H9 (cell line): ENCODE measurements at regions not wholly inside any gene's neighbourhood (a gene's known extent, or its start where the extent isn't known, plus 50 kb on each side); places are given as distances from the start of the nearest gene placed in this dataset.

Experiments used
- DNase-seq: peaks from one replicate; pipeline ENCODE4 v3.0.0-alpha.2; 2017
- H2AFZ ChIP-seq: one replicate; pipeline ENCODE4 v1.6.1; 2013; ENCODE audit warnings: mild to moderate bottlenecking, low read length, control low read depth, moderate library complexity
- H2AK5ac ChIP-seq: 2 replicates; pipeline ENCODE4 v1.6.1; 2013; ENCODE audit warnings: low read length, control low read depth, mixed read lengths; ENCODE audit not compliant: insufficient read length
- H2BK120ac ChIP-seq: one replicate; pipeline ENCODE4 v1.6.1; 2013; ENCODE audit warnings: low read depth, mild to moderate bottlenecking, low read length, control low read depth, inconsistent platforms; ENCODE audit not compliant: poor library complexity, severe bottlenecking
- H2BK12ac ChIP-seq: 2 replicates; pipeline ENCODE4 v1.6.1; 2013; ENCODE audit warnings: low read length, control low read depth, mixed read lengths, low read depth; ENCODE audit not compliant: insufficient read length
- H2BK15ac ChIP-seq: 2 replicates; pipeline ENCODE4 v1.6.1; 2013; ENCODE audit warnings: low read depth, low read length, control low read depth
- H2BK20ac ChIP-seq: one replicate; pipeline ENCODE4 v1.6.1; 2013; ENCODE audit warnings: low read depth, mild to moderate bottlenecking, low read length, control low read depth, inconsistent platforms; ENCODE audit not compliant: poor library complexity, severe bottlenecking
- H2BK5ac ChIP-seq: 2 replicates; pipeline ENCODE4 v1.6.1; 2013; ENCODE audit warnings: low read length, control low read depth, mixed read lengths; ENCODE audit not compliant: insufficient read length
- H3K14ac ChIP-seq: 2 replicates; pipeline ENCODE4 v1.6.1; 2013; ENCODE audit warnings: low read length, control low read depth; ENCODE audit not compliant: insufficient read depth
- H3K18ac ChIP-seq: 2 replicates; pipeline ENCODE4 v1.6.1; 2013; ENCODE audit warnings: low read depth, mild to moderate bottlenecking, mixed read lengths, low read length, control low read depth; ENCODE audit not compliant: insufficient read length
- H3K23ac ChIP-seq: 2 replicates; pipeline ENCODE4 v1.6.1; 2013; ENCODE audit warnings: low read length, control low read depth, mixed read lengths, low read depth; ENCODE audit not compliant: insufficient read length
- H3K23me2 ChIP-seq: 2 replicates; pipeline ENCODE4 v1.6.1; 2013; ENCODE audit warnings: low read depth, mild to moderate bottlenecking, mixed read lengths, low read length, control low read depth; ENCODE audit not compliant: insufficient read length, poor library complexity, severe bottlenecking
- H3K27ac ChIP-seq: 2 replicates; pipeline ENCODE4 v1.5.1; 2013; ENCODE audit warnings: low read length, control low read depth, mixed read lengths, low read depth; ENCODE audit not compliant: insufficient read length
- H3K27me3 ChIP-seq: 2 replicates; pipeline ENCODE4 v1.6.1; 2013; ENCODE audit warnings: low read length, control low read depth, inconsistent platforms; ENCODE audit not compliant: insufficient read depth
- H3K4ac ChIP-seq: 2 replicates; pipeline ENCODE4 v1.6.1; 2013; ENCODE audit warnings: low read depth, mild to moderate bottlenecking, control low read depth, inconsistent platforms, low read length, moderate library complexity
- H3K4me1 ChIP-seq: 2 replicates; pipeline ENCODE4 v1.6.1; 2013; ENCODE audit warnings: low read length, control low read depth, inconsistent platforms; ENCODE audit not compliant: insufficient read depth
- H3K4me2 ChIP-seq: 2 replicates; pipeline ENCODE4 v1.6.1; 2013; ENCODE audit warnings: low read length, control low read depth, mixed read lengths; ENCODE audit not compliant: insufficient read length, insufficient read depth
- H3K56ac ChIP-seq: 2 replicates; pipeline ENCODE4 v1.6.1; 2013; ENCODE audit warnings: low read depth, mild to moderate bottlenecking, mixed read lengths, low read length, control low read depth; ENCODE audit not compliant: insufficient read length
- H3K79me1 ChIP-seq: 2 replicates; pipeline ENCODE4 v1.6.1; 2013; ENCODE audit warnings: low read depth, mild to moderate bottlenecking, moderate library complexity, low read length, control low read depth, inconsistent platforms; ENCODE audit not compliant: insufficient read depth, poor library complexity, severe bottlenecking
- H3K79me2 ChIP-seq: 2 replicates; pipeline ENCODE4 v1.6.1; 2013; ENCODE audit warnings: low read length, control low read depth, inconsistent platforms; ENCODE audit not compliant: insufficient read depth
- H3K9ac ChIP-seq: 2 replicates; pipeline ENCODE4 v1.6.1; 2013; ENCODE audit warnings: low read length, control low read depth, mixed read lengths; ENCODE audit not compliant: insufficient read length; ENCODE audit errors: extremely low read depth
- H3K9me3 ChIP-seq: one replicate; pipeline ENCODE4 v1.6.1; 2013; ENCODE audit warnings: low read depth, low read length, inconsistent platforms; ENCODE audit not compliant: control insufficient read depth
- H3T11ph ChIP-seq: one replicate; pipeline ENCODE4 v1.6.1; 2013; ENCODE audit warnings: mild to moderate bottlenecking, low read length, control low read depth, inconsistent platforms
- H4K20me1 ChIP-seq: one replicate; pipeline ENCODE4 v1.6.1; 2013; ENCODE audit not compliant: control insufficient read depth, insufficient read length, insufficient read depth
- H4K5ac ChIP-seq: 2 replicates; pipeline ENCODE4 v1.6.1; 2013; ENCODE audit warnings: low read depth, mild to moderate bottlenecking, mixed read lengths, low read length, control low read depth; ENCODE audit not compliant: insufficient read length
- H4K8ac ChIP-seq: replicated peaks from 2 replicates; pipeline ENCODE4 v1.6.1; 2013; ENCODE audit warnings: low read length, control low read depth, mixed read lengths, low read depth; ENCODE audit not compliant: insufficient read length
- H4K91ac ChIP-seq: 2 replicates; pipeline ENCODE4 v1.6.1; 2013; ENCODE audit warnings: low read depth, mild to moderate bottlenecking, moderate library complexity, mixed read lengths, low read length, control low read depth; ENCODE audit not compliant: insufficient read length
- H3K27ac Mint-ChIP-seq, 3 experiments: 2 replicates in 2 of 3; 3 replicates in 1 of 3; pipeline ENCODE4 v1.8.0; 2020 to 2021; ENCODE audit warnings: mixed read lengths in 3 of 3, mild to moderate bottlenecking in 1 of 3, moderate library complexity in 1 of 3
- H3K27me3 Mint-ChIP-seq: 2 replicates; pipeline ENCODE4 v1.8.0; 2021; ENCODE audit warnings: low read depth, mild to moderate bottlenecking, moderate library complexity, mixed read lengths
- H3K36me3 Mint-ChIP-seq, 3 experiments: 2 replicates in 2 of 3; 3 replicates in 1 of 3; pipeline ENCODE4 v1.8.0; 2020 to 2021; ENCODE audit warnings: low read depth in 3 of 3, mixed read lengths in 3 of 3; ENCODE audit not compliant: insufficient read depth in 1 of 3
- H3K4me1 Mint-ChIP-seq, 2 experiments: 2 replicates each; pipeline ENCODE4 v1.8.0; 2020; ENCODE audit warnings: mixed read lengths in 2 of 2
- H3K4me3 Mint-ChIP-seq, 2 experiments: 2 replicates in 1 of 2; 3 replicates in 1 of 2; pipeline ENCODE4 v1.8.0; 2020 to 2021; ENCODE audit warnings: mild to moderate bottlenecking in 2 of 2, mixed read lengths in 2 of 2, moderate library complexity in 1 of 2
- H3K9me3 Mint-ChIP-seq, 2 experiments: 2 replicates in 1 of 2; 3 replicates in 1 of 2; pipeline ENCODE4 v1.8.0; 2020; ENCODE audit warnings: mild to moderate bottlenecking in 2 of 2, mixed read lengths in 2 of 2, moderate library complexity in 1 of 2
- TF ChIP-seq, protein P1 (sequence below): fragments of 200-600 bp; sonication (generic); conservative IDR thresholded peaks from 3 replicates; pipeline ENCODE4 v1.8.0; 2021; ENCODE audit warnings: antibody characterized with exemption, mild to moderate bottlenecking

DNA sequence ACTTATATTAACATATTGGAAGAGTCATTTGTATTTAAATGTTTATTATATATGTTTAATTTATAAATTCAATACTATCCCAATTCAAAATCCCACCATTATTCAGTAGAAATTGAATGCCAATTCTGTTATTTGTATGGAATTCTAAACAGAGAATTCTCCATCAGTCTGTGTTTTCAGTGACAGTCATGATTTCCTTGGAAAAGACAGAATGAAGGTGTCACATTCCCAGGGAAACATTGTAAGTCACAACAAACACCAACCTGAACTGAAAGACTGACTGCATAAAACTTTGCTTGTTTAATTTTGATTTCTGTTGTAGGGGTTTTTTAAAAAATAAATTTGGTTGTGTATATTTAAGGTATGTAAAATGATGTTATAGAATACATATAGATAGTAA lies 769.8 kb upstream of the BCHE start:
- Mint-ChIP-seq H3K27me3 (no peaks in the 10 kb centered on the region), H3K4me3 (no peak overlapping the region), H3K36me3 (no peaks in the 10 kb centered on the region), H3K27ac (no peak overlapping the region), H3K9me3 (no peaks in the 10 kb centered on the region), H3K4me1 (peaks cover 8 to 11% of the 10 kb centered on the region in 2 experiments)
- Histone ChIP-seq H3K4ac (no peak overlapping the region), H3K27ac (no peak overlapping the region), H3K9me3 (no peaks in the 10 kb centered on the region), H2BK20ac (no peak overlapping the region), H3K56ac (no peak overlapping the region), H3K79me2 (no peaks in the 10 kb centered on the region), H2BK120ac (no peak overlapping the region), H3K18ac (no peak overlapping the region), H3K9ac (no peak overlapping the region), H3K4me2 (no peak overlapping the region), H3K23ac (no peak overlapping the region), H4K20me1 (no peaks in the 10 kb centered on the region), H4K5ac (no peak overlapping the region), H3K14ac (no peak overlapping the region), H2BK5ac (no peak overlapping the region), H2BK15ac (no peak overlapping the region), H3K23me2 (no peaks in the 10 kb centered on the region), H3K27me3 (no peaks in the 10 kb centered on the region), H2AK5ac (no peak overlapping the region), H3K79me1 (no peaks in the 10 kb centered on the region), H4K91ac (no peak overlapping the region), H4K8ac (no peak overlapping the region), H2AFZ (no peak overlapping the region), H2BK12ac (no peak overlapping the region), H3T11ph (no peak overlapping the region), H3K4me1 (no peaks in the 10 kb centered on the region)
- no peak for DNase-seq
- TF ChIP-seq, protein P1, sequence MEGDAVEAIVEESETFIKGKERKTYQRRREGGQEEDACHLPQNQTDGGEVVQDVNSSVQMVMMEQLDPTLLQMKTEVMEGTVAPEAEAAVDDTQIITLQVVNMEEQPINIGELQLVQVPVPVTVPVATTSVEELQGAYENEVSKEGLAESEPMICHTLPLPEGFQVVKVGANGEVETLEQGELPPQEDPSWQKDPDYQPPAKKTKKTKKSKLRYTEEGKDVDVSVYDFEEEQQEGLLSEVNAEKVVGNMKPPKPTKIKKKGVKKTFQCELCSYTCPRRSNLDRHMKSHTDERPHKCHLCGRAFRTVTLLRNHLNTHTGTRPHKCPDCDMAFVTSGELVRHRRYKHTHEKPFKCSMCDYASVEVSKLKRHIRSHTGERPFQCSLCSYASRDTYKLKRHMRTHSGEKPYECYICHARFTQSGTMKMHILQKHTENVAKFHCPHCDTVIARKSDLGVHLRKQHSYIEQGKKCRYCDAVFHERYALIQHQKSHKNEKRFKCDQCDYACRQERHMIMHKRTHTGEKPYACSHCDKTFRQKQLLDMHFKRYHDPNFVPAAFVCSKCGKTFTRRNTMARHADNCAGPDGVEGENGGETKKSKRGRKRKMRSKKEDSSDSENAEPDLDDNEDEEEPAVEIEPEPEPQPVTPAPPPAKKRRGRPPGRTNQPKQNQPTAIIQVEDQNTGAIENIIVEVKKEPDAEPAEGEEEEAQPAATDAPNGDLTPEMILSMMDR = no peak
